HG02610 (cell line): ENCODE measurements at regions not wholly inside any gene's neighbourhood (a gene's known extent, or its start where the extent isn't known, plus 50 kb on each side); places are given as distances from the start of the nearest gene placed in this dataset.
A peak's percentile ranks its signal among the peaks of the same experiment; 100 is the strongest.

Experiments
- ATAC-seq: cut with Tn5 transposase; IDR thresholded peaks from one replicate; pipeline ENCODE4 v1.9.1; 2021; ENCODE audit warnings: mild to moderate bottlenecking, moderate library complexity; ENCODE audit not compliant: unreplicated experiment

GRCh38 chr5:125196481-125197111 lies 450.2 kb upstream of the ZNF608 start:
- no peak for ATAC-seq

GRCh38 chr5:125197321-125197720 lies 450.9 kb upstream of the ZNF608 start:
- ATAC-seq: no peak

- ATAC-seq: no peak
Observed at GRCh38 chr5:125198270-125198974, 452.0 kb upstream of the ZNF608 start.

GRCh38 chr5:125199373-125199772 lies 452.9 kb upstream of the ZNF608 start:
- ATAC-seq: no peak

GRCh38 chr5:125199968-125200865 lies 453.8 kb upstream of the ZNF608 start:
- ATAC-seq: peak; percentile 61

- ATAC-seq: no peak
Observed at GRCh38 chr5:125200866-125201373, 454.5 kb upstream of the ZNF608 start.

GRCh38 chr5:125201446-125202052 lies 455.1 kb upstream of the ZNF608 start:
- no peak for ATAC-seq

- no peak for ATAC-seq
Observed at GRCh38 chr5:125202353-125202752, 455.9 kb upstream of the ZNF608 start.

- ATAC-seq: no peak
Observed at GRCh38 chr5:125202871-125203438, 456.5 kb upstream of the ZNF608 start.

- no peak for ATAC-seq
Observed at GRCh38 chr5:125203912-125204311, 457.5 kb upstream of the ZNF608 start.

GRCh38 chr5:125205601-125206225 lies 459.3 kb upstream of the ZNF608 start:
- no peak for ATAC-seq

- no peak for ATAC-seq
Observed at GRCh38 chr5:125207856-125208255, 461.4 kb upstream of the ZNF608 start.

GRCh38 chr5:125209650-125210049 lies 463.2 kb upstream of the ZNF608 start:
- no peak for ATAC-seq

- ATAC-seq: no peak
Observed at GRCh38 chr5:125210242-125210947, 464.0 kb upstream of the ZNF608 start.

GRCh38 chr5:125214080-125214479 lies 467.6 kb upstream of the ZNF608 start:
- peak; percentile 90 for ATAC-seq

- no peak for ATAC-seq
Observed at GRCh38 chr5:125215593-125215992, 469.2 kb upstream of the ZNF608 start.

- peak; percentile 40 for ATAC-seq
Observed at GRCh38 chr5:125219710-125220109, 473.3 kb upstream of the ZNF608 start.

- no peak for ATAC-seq
Observed at GRCh38 chr5:125220284-125220683, 473.8 kb upstream of the ZNF608 start.

GRCh38 chr5:125222597-125223240 lies 476.3 kb upstream of the ZNF608 start:
- ATAC-seq: no peak
